HL-60 (cell line): ENCODE measurements at regions not wholly inside any gene's neighbourhood (a gene's known extent, or its start where the extent isn't known, plus 50 kb on each side); places are given as distances from the start of the nearest gene placed in this dataset.

ENCODE experiments used
- DNase-seq, 2 experiments: peaks; one replicate each; pipeline ENCODE4 v3.0.0-alpha.2; 2010 to 2020; ENCODE audit warnings: low read depth in 1 of 2, low spot score in 1 of 2
- H3K27ac ChIP-seq: fragments of 250-450 bp; sonication (Bioruptor Pico); replicated peaks from 2 replicates; pipeline ENCODE4 v1.5.1; 2020; ENCODE audit warnings: mild to moderate bottlenecking, moderate library complexity
- H3K27me3 ChIP-seq: fragments of 250-450 bp; sonication (Bioruptor Pico); 2 replicates; pipeline ENCODE4 v1.5.1; 2021; ENCODE audit warnings: mild to moderate bottlenecking, moderate library complexity; ENCODE audit not compliant: insufficient read depth, poor library complexity, severe bottlenecking
- H3K4me3 ChIP-seq: replicated peaks from 2 replicates; pipeline ENCODE4 v1.5.1; 2011; ENCODE audit warnings: mild to moderate bottlenecking, control low read depth, low read length; ENCODE audit not compliant: insufficient read depth
- GABPA ChIP-seq: IDR thresholded peaks from 2 replicates; pipeline ENCODE4 v1.6.1; 2012; ENCODE audit warnings: low read depth
- POLR2AphosphoS5 ChIP-seq: IDR thresholded peaks from 2 replicates; pipeline ENCODE4 v1.6.1; 2012; ENCODE audit warnings: low read depth
- SPI1 ChIP-seq: IDR thresholded peaks from 2 replicates; pipeline ENCODE4 v1.6.1; 2012; ENCODE audit warnings: low read depth, mild to moderate bottlenecking, borderline replicate concordance
- TF ChIP-seq, protein P1 (sequence below): IDR thresholded peaks from 2 replicates; pipeline ENCODE4 v1.6.1; 2012; ENCODE audit warnings: low read depth; ENCODE audit not compliant: insufficient replicate concordance
- TF ChIP-seq, protein P2 (sequence below): IDR thresholded peaks from one replicate; pipeline ENCODE4 v1.5.1; 2011; ENCODE audit warnings: low read length, control low read depth, inconsistent platforms; ENCODE audit not compliant: insufficient read depth

DNA sequence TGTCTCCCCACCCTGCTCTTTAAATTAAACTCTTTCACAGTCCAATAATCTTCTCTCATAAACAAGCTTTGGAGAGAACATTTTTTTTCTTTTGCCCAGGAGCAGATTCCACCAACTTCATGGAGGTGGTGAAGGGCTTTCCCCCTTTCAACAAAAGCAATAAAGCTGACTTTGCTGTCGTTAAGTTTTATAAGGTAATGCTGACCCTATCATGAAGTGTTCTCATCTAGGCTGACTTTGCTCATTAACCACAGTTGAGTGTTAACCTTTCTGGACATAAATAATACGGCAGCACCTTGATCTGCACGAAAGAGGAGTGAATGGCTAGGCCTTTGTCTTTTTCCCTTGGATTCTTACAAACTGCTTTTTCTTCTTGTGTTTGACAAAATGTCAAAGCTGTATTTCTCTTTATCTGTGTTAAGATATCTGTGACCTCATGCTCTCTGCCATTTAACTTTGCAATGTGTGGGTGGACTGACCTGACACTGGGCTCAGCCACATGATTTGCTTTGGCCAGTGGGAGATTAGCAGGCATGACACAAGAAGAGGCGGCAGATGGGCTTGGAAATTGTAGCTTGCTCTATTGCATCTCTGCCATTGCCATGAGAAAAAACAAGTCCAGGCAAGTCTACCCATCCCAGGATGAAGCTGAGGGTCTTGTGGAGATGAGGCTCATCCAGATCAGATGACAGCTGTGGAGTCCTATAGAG lies 470.9 kb upstream of the CCDC196 start:
- TF ChIP-seq SPI1 (no peak), POLR2AphosphoS5 (no peak), GABPA (no peak)
- TF ChIP-seq, protein P1, sequence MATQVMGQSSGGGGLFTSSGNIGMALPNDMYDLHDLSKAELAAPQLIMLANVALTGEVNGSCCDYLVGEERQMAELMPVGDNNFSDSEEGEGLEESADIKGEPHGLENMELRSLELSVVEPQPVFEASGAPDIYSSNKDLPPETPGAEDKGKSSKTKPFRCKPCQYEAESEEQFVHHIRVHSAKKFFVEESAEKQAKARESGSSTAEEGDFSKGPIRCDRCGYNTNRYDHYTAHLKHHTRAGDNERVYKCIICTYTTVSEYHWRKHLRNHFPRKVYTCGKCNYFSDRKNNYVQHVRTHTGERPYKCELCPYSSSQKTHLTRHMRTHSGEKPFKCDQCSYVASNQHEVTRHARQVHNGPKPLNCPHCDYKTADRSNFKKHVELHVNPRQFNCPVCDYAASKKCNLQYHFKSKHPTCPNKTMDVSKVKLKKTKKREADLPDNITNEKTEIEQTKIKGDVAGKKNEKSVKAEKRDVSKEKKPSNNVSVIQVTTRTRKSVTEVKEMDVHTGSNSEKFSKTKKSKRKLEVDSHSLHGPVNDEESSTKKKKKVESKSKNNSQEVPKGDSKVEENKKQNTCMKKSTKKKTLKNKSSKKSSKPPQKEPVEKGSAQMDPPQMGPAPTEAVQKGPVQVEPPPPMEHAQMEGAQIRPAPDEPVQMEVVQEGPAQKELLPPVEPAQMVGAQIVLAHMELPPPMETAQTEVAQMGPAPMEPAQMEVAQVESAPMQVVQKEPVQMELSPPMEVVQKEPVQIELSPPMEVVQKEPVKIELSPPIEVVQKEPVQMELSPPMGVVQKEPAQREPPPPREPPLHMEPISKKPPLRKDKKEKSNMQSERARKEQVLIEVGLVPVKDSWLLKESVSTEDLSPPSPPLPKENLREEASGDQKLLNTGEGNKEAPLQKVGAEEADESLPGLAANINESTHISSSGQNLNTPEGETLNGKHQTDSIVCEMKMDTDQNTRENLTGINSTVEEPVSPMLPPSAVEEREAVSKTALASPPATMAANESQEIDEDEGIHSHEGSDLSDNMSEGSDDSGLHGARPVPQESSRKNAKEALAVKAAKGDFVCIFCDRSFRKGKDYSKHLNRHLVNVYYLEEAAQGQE, result no peak
- TF ChIP-seq, protein P2, sequence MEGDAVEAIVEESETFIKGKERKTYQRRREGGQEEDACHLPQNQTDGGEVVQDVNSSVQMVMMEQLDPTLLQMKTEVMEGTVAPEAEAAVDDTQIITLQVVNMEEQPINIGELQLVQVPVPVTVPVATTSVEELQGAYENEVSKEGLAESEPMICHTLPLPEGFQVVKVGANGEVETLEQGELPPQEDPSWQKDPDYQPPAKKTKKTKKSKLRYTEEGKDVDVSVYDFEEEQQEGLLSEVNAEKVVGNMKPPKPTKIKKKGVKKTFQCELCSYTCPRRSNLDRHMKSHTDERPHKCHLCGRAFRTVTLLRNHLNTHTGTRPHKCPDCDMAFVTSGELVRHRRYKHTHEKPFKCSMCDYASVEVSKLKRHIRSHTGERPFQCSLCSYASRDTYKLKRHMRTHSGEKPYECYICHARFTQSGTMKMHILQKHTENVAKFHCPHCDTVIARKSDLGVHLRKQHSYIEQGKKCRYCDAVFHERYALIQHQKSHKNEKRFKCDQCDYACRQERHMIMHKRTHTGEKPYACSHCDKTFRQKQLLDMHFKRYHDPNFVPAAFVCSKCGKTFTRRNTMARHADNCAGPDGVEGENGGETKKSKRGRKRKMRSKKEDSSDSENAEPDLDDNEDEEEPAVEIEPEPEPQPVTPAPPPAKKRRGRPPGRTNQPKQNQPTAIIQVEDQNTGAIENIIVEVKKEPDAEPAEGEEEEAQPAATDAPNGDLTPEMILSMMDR, result no peak
- Histone ChIP-seq H3K27ac (no peak overlapping the region), H3K27me3 (no peaks in the 10 kb centered on the region), H3K4me3 (no peak overlapping the region)
- no peak for DNase-seq

DNA sequence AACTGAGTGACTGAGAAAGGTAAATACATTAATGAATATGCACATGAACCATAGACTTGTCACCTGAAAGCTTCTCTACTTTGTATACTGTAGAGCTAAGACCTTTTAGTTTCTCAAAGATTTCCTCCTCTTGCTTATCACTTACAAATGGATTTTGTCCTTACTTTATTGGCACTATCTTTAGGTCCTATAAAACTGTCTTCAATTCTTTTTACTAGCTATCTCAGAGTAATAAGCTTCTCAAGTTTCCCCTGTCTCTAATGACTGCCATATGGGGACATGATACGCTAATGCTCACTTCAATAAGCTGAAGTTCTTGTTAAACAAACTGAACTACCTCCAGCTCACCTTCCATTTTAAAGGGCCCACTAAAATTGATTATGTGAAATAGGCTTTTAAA lies 468.2 kb upstream of the CCDC196 start:
- H3K27me3 ChIP-seq, result no peaks in the 10 kb centered on the region
- no peak overlapping the region for H3K4me3 ChIP-seq
- DNase-seq, result no peak
- TF ChIP-seq SPI1 (no peak), GABPA (no peak), POLR2AphosphoS5 (no peak)
- TF ChIP-seq, protein P2, result no peak
- TF ChIP-seq, protein P1, result no peak
- H3K27ac ChIP-seq, result no peak overlapping the region

GRCh38 chr14:66022526-66022925 lies 463.6 kb upstream of the CCDC196 start:
- Histone ChIP-seq H3K27me3 (no peaks in the 10 kb centered on the region), H3K4me3 (no peak overlapping the region), H3K27ac (no peak overlapping the region)
- TF ChIP-seq, protein P1, result no peak
- TF ChIP-seq GABPA (no peak), SPI1 (no peak), POLR2AphosphoS5 (no peak)
- TF ChIP-seq, protein P2, result no peak
- no peak for DNase-seq
